MM.1S (cell line): ENCODE measurements at regions not wholly inside any gene's neighbourhood (a gene's known extent, or its start where the extent isn't known, plus 50 kb on each side); places are given as distances from the start of the nearest gene placed in this dataset.

Source experiments
- EZH2 ChIP-seq: fragments of 300-600 bp; sonication (generic); optimal IDR thresholded peaks from 2 replicates; pipeline ENCODE3; 2017; ENCODE audit warnings: low read depth, mild to moderate bottlenecking, antibody characterized with exemption, low read length, mixed read lengths
- EZH2phosphoT487 ChIP-seq: fragments of 300-600 bp; sonication (generic); IDR thresholded peaks from 2 replicates; pipeline ENCODE4 v1.6.1; 2018; ENCODE audit warnings: antibody characterized with exemption, low read length
- TF ChIP-seq, protein P1 (sequence below): fragments of 300-600 bp; sonication (generic); IDR thresholded peaks from 2 replicates; pipeline ENCODE4 v1.5.1; 2016; ENCODE audit warnings: antibody characterized with exemption, low read length, mixed read lengths

- TF ChIP-seq, protein P1, sequence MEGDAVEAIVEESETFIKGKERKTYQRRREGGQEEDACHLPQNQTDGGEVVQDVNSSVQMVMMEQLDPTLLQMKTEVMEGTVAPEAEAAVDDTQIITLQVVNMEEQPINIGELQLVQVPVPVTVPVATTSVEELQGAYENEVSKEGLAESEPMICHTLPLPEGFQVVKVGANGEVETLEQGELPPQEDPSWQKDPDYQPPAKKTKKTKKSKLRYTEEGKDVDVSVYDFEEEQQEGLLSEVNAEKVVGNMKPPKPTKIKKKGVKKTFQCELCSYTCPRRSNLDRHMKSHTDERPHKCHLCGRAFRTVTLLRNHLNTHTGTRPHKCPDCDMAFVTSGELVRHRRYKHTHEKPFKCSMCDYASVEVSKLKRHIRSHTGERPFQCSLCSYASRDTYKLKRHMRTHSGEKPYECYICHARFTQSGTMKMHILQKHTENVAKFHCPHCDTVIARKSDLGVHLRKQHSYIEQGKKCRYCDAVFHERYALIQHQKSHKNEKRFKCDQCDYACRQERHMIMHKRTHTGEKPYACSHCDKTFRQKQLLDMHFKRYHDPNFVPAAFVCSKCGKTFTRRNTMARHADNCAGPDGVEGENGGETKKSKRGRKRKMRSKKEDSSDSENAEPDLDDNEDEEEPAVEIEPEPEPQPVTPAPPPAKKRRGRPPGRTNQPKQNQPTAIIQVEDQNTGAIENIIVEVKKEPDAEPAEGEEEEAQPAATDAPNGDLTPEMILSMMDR, result no peak
- TF ChIP-seq EZH2, result no peak
- TF ChIP-seq EZH2phosphoT487, result no peak
Observed at GRCh38 chr13:112261924-112262323, 114.2 kb upstream of the SPACA7 start.
